AG04449 (cell line): ENCODE measurements at regions not wholly inside any gene's neighbourhood (a gene's known extent, or its start where the extent isn't known, plus 50 kb on each side); places are given as distances from the start of the nearest gene placed in this dataset.

Experiments used
- CTCF ChIA-PET: fragments of 350-600 bp; formaldehyde crosslinking; extraction: SDS; loops from one replicate; lab custom pipeline; 2021; ENCODE audit warnings: antibody characterized with exemption; lab: Yijun Ruan, JAX
- POLR2A ChIA-PET: fragments of 400-600, 350-600 bp; formaldehyde crosslinking; extraction: SDS; loops from one replicate; lab custom pipeline; 2020; ENCODE audit warnings: antibody characterized with exemption, inconsistent platforms; lab: Yijun Ruan, JAX
- DNase-seq: peaks from one replicate; pipeline ENCODE4 v3.0.0-alpha.2; 2010; ENCODE audit warnings: low read depth, low spot score
- H3K4me3 ChIP-seq: 2 replicates; pipeline ENCODE4 v1.5.1; 2011; ENCODE audit warnings: low read depth, mild to moderate bottlenecking, control low read depth, low read length
- CTCF ChIP-seq: IDR thresholded peaks from one replicate; pipeline ENCODE4 v1.5.1; 2011; ENCODE audit warnings: mild to moderate bottlenecking, moderate library complexity, low read length, control low read depth, inconsistent platforms; ENCODE audit not compliant: insufficient read depth; ENCODE audit errors: missing control alignments

DNA sequence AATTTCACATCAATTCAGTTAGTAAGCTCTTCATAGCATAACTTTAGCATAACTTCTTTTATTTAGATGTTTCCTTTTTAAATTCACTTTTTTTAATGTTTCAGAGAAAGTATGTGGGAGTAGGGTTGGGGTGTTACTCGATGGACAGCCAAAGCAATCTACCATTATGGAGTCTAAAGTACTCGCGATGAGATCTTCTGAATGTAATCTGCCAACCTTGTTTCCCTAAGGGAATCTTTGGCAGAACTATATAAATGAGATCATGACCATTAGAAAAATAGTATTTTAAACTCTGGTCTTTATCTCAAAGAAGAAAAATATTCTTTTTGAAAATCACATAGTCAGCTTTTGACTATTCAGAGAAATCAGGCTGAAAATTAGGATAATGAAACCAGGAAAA lies 103.9 kb downstream of the BBS10 start:
- TF ChIP-seq CTCF, result no peak
- POLR2A ChIA-PET, result no interaction called here

DNA sequence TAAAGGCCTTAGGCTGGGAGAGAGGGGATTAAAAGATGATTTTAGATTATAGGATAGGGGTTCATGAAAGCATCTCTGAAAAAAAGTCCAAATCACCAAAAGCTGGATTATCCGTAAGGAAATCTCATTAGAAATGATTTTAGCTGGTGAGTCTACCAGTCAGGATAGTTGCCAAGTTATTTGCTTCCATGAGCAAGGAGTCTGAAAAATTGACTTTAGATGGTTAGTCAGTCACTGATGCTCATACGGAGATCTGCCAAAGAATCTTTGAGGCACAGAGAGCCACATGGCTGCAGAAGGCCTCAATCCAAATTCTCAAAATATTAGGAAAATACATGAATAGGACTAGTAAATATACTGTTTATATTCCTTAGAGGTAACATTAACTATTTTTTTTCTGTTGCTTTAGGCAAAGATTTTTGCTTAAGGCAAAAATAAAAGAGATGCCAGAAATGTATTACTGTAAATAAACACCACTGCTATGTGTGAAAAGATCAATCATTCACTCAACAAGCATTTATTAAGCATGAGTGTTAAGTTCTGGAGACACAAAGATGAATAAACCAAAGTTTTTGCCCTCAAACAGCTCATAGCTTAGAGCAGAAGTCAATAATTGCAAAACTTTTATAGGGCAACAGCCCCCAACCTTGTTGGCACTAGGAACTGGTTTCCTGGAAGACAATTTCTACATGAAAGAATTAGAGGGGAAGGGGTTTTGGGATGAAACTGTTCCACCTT lies 105.2 kb downstream of the BBS10 start:
- DNase-seq, result no peak
- TF ChIP-seq CTCF, result no peak
- H3K4me3 ChIP-seq, result no peak overlapping the region
- ChIA-PET CTCF (interaction anchor here (1.0 kb wide), 1 partner anchor 105 kb away, joined by 3 read pairs; the partner anchor contains the start of gene BBS10), POLR2A (no interaction called here)

More for the DNA sequence above, 103.9 kb downstream of the BBS10 start:
- DNase-seq, result no peak
- no peak overlapping the region for H3K4me3 ChIP-seq
- CTCF ChIA-PET, result no interaction called here

DNA sequence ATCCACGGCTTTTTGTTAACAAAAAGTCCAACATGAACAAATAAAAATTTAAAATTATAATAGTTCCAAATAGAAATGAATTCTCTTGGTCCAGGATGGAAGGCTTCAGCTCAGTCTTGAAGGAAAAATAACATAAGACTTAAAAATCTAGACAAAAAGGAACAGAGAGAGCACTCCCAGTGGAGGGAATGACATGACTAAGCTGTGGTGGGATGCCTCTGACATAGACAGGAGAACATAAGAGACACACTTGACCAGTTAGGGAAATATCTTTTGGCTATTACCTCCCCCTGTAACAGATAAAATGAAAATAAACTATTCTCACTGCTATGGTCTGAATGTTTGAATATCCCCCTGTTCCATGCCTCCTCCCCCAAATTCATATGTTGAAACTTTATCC lies 106.8 kb downstream of the BBS10 start:
- ChIA-PET POLR2A (no interaction called here), CTCF (interaction anchor here (1.4 kb wide), 3 partner anchors 8 to 13 kb away, joined by 4 to 6 read pairs (median 4); no protein-coding TSS in a partner anchor)
- H3K4me3 ChIP-seq, result no peak overlapping the region
- TF ChIP-seq CTCF, result no peak
- DNase-seq, result no peak

DNA sequence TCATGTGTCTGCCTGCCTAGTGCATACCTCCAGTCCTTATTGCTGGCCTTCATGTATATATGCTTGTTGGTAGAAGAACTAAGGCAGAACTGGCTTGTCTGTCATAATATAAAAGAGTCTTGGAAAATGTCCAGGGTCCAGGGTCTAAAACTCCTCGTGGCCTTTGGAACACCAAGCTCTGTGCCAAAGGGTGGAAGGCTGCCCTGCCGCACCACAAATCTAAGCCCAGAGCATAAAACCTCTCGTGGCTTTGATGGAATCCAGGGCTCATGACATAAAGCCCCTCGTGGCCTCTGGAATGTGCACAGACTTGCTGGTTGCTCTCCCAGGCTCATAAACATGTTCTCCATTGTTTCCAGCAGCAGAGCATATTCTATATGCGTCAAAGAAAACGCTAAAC lies 107.9 kb downstream of the BBS10 start:
- ChIA-PET CTCF (interaction anchor here (1.4 kb wide), 2 partner anchors 12 to 14 kb away, joined by 4 to 6 read pairs; no protein-coding TSS in a partner anchor), POLR2A (no interaction called here)
- no peak for TF ChIP-seq CTCF
- no peak overlapping the region for H3K4me3 ChIP-seq
- DNase-seq, result no peak

DNA sequence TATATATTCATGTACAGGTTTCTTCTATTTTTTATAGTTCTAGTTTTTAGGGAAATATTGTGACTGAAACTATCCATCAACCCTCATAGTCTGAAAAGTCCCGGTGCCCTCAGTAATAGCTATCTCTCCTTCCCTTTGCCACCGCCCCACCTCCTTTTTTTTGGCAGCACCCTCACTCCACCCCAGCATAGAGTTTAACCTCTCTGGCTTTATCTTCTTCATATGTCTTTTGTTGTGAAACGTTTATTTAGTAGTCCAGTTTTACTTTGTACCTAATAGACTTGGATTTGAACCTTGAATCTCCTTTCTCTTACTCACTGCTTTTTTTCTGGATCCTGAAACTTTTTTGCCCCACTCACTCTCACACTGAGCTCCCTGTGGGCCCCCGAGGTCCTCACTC lies 109.5 kb downstream of the BBS10 start:
- POLR2A ChIA-PET, result no interaction called here
- CTCF ChIA-PET, result no interaction called here
- no peak for DNase-seq
- TF ChIP-seq CTCF, result no peak
- no peak overlapping the region for H3K4me3 ChIP-seq

GRCh38 chr12:76237086-76237701 lies 111.0 kb downstream of the BBS10 start:
- H3K4me3 ChIP-seq, result no peak overlapping the region
- ChIA-PET POLR2A (no interaction called here), CTCF (no interaction called here)
- no peak for TF ChIP-seq CTCF
- DNase-seq, result no peak
